Activated naive CD4-positive, alpha-beta T cell treated with anti-CD3 and anti-CD28 coated beads for 36 hours (primary cell): ENCODE measurements at regions not wholly inside any gene's neighbourhood (a gene's known extent, or its start where the extent isn't known, plus 50 kb on each side); places are given as distances from the start of the nearest gene placed in this dataset.
A peak's percentile ranks its signal among the peaks of the same experiment; 100 is the strongest.

Experiments used
- CTCF ChIA-PET: fragments of 350-600 bp; sonication (Branson Sonifier 250); formaldehyde crosslinking; loops from one replicate; lab custom pipeline; 2021; ENCODE audit warnings: antibody characterized with exemption; lab: Charles Lee
- DNase-seq: peaks from one replicate; pipeline ENCODE4 v3.0.0-alpha.2; 2020
- H3K27ac Mint-ChIP-seq: one replicate; pipeline ENCODE4 v1.8.0; 2021; ENCODE audit warnings: mild to moderate bottlenecking, mixed read lengths
- H3K27me3 Mint-ChIP-seq: one replicate; pipeline ENCODE4 v1.8.0; 2021; ENCODE audit warnings: low read depth, mixed read lengths
- H3K36me3 Mint-ChIP-seq: one replicate; pipeline ENCODE4 v1.8.0; 2021; ENCODE audit warnings: low read depth, mixed read lengths
- H3K4me1 Mint-ChIP-seq: one replicate; pipeline ENCODE4 v1.8.0; 2021; ENCODE audit warnings: low read depth, mixed read lengths
- H3K4me3 Mint-ChIP-seq: one replicate; pipeline ENCODE4 v1.8.0; 2021; ENCODE audit warnings: mild to moderate bottlenecking, moderate library complexity, mixed read lengths
- H3K9me3 Mint-ChIP-seq: one replicate; pipeline ENCODE4 v1.8.0; 2021; ENCODE audit warnings: mixed read lengths
- intact Hi-C: fragments of 100-400 bp; cut with micrococcal nuclease; formaldehyde crosslinking; loops from one replicate; pipeline ENCODE4 v1.15.1; 2023

- CTCF ChIA-PET: no interaction called here
- Mint-ChIP-seq H3K36me3 (no peaks in the 10 kb centered on the region), H3K27ac (no peak overlapping the region), H3K4me1 (no peaks in the 10 kb centered on the region), H3K4me3 (no peak overlapping the region), H3K27me3 (peaks cover 4% of the 10 kb centered on the region), H3K9me3 (peaks cover 8% of the 10 kb centered on the region)
- DNase-seq: no peak
- intact Hi-C loops: no loop called here
These were observed 78.8 kb upstream of the MAST4 start for GRCh38 chr5:66517351-66517750.

GRCh38 chr5:66518052-66518451 lies 78.1 kb upstream of the MAST4 start:
- no peak overlapping the region for H3K27ac Mint-ChIP-seq
- CTCF ChIA-PET: no interaction called here
- peaks cover 4% of the 10 kb centered on the region for H3K27me3 Mint-ChIP-seq
- no peaks in the 10 kb centered on the region for H3K36me3 Mint-ChIP-seq
- H3K4me1 Mint-ChIP-seq: no peaks in the 10 kb centered on the region
- peaks cover 8% of the 10 kb centered on the region for H3K9me3 Mint-ChIP-seq
- no peak for DNase-seq
- intact Hi-C loops: no loop called here
- no peak overlapping the region for H3K4me3 Mint-ChIP-seq

GRCh38 chr5:66518753-66519152 lies 77.4 kb upstream of the MAST4 start:
- H3K27me3 Mint-ChIP-seq: peaks cover 4% of the 10 kb centered on the region
- no peaks in the 10 kb centered on the region for H3K4me1 Mint-ChIP-seq
- CTCF ChIA-PET: no interaction called here
- peaks cover 8% of the 10 kb centered on the region for H3K9me3 Mint-ChIP-seq
- H3K27ac Mint-ChIP-seq: no peak overlapping the region
- H3K36me3 Mint-ChIP-seq: no peaks in the 10 kb centered on the region
- intact Hi-C loops: no loop called here
- DNase-seq: no peak
- H3K4me3 Mint-ChIP-seq: no peak overlapping the region

- H3K4me3 Mint-ChIP-seq: no peak overlapping the region
- no peaks in the 10 kb centered on the region for H3K4me1 Mint-ChIP-seq
- H3K9me3 Mint-ChIP-seq: peaks cover 8% of the 10 kb centered on the region
- H3K27me3 Mint-ChIP-seq: peaks cover 10% of the 10 kb centered on the region
- DNase-seq: no peak
- no peaks in the 10 kb centered on the region for H3K36me3 Mint-ChIP-seq
- CTCF ChIA-PET: no interaction called here
- no peak overlapping the region for H3K27ac Mint-ChIP-seq
- intact Hi-C loops: no loop called here
These were observed 76.6 kb upstream of the MAST4 start for GRCh38 chr5:66519626-66520025.

- no peak for DNase-seq
- Mint-ChIP-seq H3K9me3 (peaks cover 8% of the 10 kb centered on the region), H3K27me3 (peaks cover 14% of the 10 kb centered on the region), H3K36me3 (no peaks in the 10 kb centered on the region), H3K4me3 (no peak overlapping the region), H3K27ac (no peak overlapping the region), H3K4me1 (no peaks in the 10 kb centered on the region)
- CTCF ChIA-PET: no interaction called here
- intact Hi-C loops: no loop called here
These were observed 75.3 kb upstream of the MAST4 start for GRCh38 chr5:66520854-66521253.

- intact Hi-C loops: no loop called here
- CTCF ChIA-PET: interaction anchor here (0.5 to 1.3 kb wide), 2 partner anchors 13 to 125 kb away, joined by 3 read pairs; no protein-coding TSS in a partner anchor
- H3K36me3 Mint-ChIP-seq: no peaks in the 10 kb centered on the region
These were observed 68.6 kb upstream of the MAST4 start for GRCh38 chr5:66527478-66528035.

GRCh38 chr5:66529182-66529581 lies 67.0 kb upstream of the MAST4 start:
- CTCF ChIA-PET: interaction anchor here (1.1 kb wide), 1 partner anchor 41 kb away, joined by 3 read pairs; no protein-coding TSS in a partner anchor
- no peak overlapping the region for H3K4me3 Mint-ChIP-seq
- H3K27me3 Mint-ChIP-seq: peaks cover 41% of the 10 kb centered on the region
- no peaks in the 10 kb centered on the region for H3K36me3 Mint-ChIP-seq
- DNase-seq: peak; percentile 48
- no peaks in the 10 kb centered on the region for H3K9me3 Mint-ChIP-seq
- no peak overlapping the region for H3K27ac Mint-ChIP-seq
- intact Hi-C loops: loop anchor here (1.0 kb wide), 1 partner anchor 228 kb away; no protein-coding TSS in a partner anchor
- H3K4me1 Mint-ChIP-seq: no peaks in the 10 kb centered on the region

More at GRCh38 chr5:66527478-66528035, 68.6 kb upstream of the MAST4 start:
- no peaks in the 10 kb centered on the region for H3K9me3 Mint-ChIP-seq
- no peaks in the 10 kb centered on the region for H3K4me1 Mint-ChIP-seq
- DNase-seq: no peak
- H3K4me3 Mint-ChIP-seq: no peak overlapping the region
- H3K27ac Mint-ChIP-seq: no peak overlapping the region
- H3K27me3 Mint-ChIP-seq: peaks cover 36% of the 10 kb centered on the region

GRCh38 chr5:66529704-66530103 lies 66.5 kb upstream of the MAST4 start:
- H3K9me3 Mint-ChIP-seq: no peaks in the 10 kb centered on the region
- no peaks in the 10 kb centered on the region for H3K36me3 Mint-ChIP-seq
- no peak overlapping the region for H3K4me3 Mint-ChIP-seq
- DNase-seq: no peak
- H3K27me3 Mint-ChIP-seq: peaks cover 39% of the 10 kb centered on the region
- no peaks in the 10 kb centered on the region for H3K4me1 Mint-ChIP-seq
- intact Hi-C loops: loop anchor here (1.0 kb wide), 1 partner anchor 228 kb away; no protein-coding TSS in a partner anchor
- no peak overlapping the region for H3K27ac Mint-ChIP-seq
- CTCF ChIA-PET: no interaction called here

GRCh38 chr5:66538126-66538525 lies 58.1 kb upstream of the MAST4 start:
- Mint-ChIP-seq H3K9me3 (no peaks in the 10 kb centered on the region), H3K4me3 (no peak overlapping the region), H3K36me3 (no peaks in the 10 kb centered on the region), H3K27me3 (peaks cover 24% of the 10 kb centered on the region), H3K4me1 (peaks cover 15% of the 10 kb centered on the region), H3K27ac (no peak overlapping the region)
- DNase-seq: no peak
- intact Hi-C loops: no loop called here
- CTCF ChIA-PET: no interaction called here

- Mint-ChIP-seq H3K4me3 (no peak overlapping the region), H3K36me3 (no peaks in the 10 kb centered on the region), H3K27ac (no peak overlapping the region), H3K4me1 (peaks cover 15% of the 10 kb centered on the region), H3K27me3 (peaks cover 24% of the 10 kb centered on the region), H3K9me3 (no peaks in the 10 kb centered on the region)
- DNase-seq: no peak
- intact Hi-C loops: no loop called here
- CTCF ChIA-PET: no interaction called here
These were observed 57.7 kb upstream of the MAST4 start for GRCh38 chr5:66538531-66538930.

GRCh38 chr5:66540078-66540477 lies 56.1 kb upstream of the MAST4 start:
- Mint-ChIP-seq H3K4me3 (no peak overlapping the region), H3K4me1 (peaks cover 15% of the 10 kb centered on the region), H3K36me3 (no peaks in the 10 kb centered on the region), H3K9me3 (no peaks in the 10 kb centered on the region), H3K27me3 (peaks cover 20% of the 10 kb centered on the region), H3K27ac (no peak overlapping the region)
- CTCF ChIA-PET: interaction anchor here (0.5 to 1.4 kb wide), 5 partner anchors 13 to 714 kb away, joined by 3 to 7 read pairs (median 3); no protein-coding TSS in a partner anchor
- intact Hi-C loops: loop anchor here (1.0 kb wide), 1 partner anchor 14 kb away; no protein-coding TSS in a partner anchor
- peak; percentile 35 for DNase-seq

- intact Hi-C loops: no loop called here
- H3K27ac Mint-ChIP-seq: no peak overlapping the region
- H3K27me3 Mint-ChIP-seq: peaks cover 9% of the 10 kb centered on the region
- no peaks in the 10 kb centered on the region for H3K36me3 Mint-ChIP-seq
- H3K9me3 Mint-ChIP-seq: peaks cover 5% of the 10 kb centered on the region
- H3K4me3 Mint-ChIP-seq: no peak overlapping the region
- no peak for DNase-seq
- CTCF ChIA-PET: no interaction called here
- peaks cover 15% of the 10 kb centered on the region for H3K4me1 Mint-ChIP-seq
These were observed 53.5 kb upstream of the MAST4 start for GRCh38 chr5:66542711-66543110.
